ENCODE measurements at regions not wholly inside any gene's neighbourhood (a gene's known extent, or its start where the extent isn't known, plus 50 kb on each side); places are given as distances from the start of the nearest gene placed in this dataset.

DNA sequence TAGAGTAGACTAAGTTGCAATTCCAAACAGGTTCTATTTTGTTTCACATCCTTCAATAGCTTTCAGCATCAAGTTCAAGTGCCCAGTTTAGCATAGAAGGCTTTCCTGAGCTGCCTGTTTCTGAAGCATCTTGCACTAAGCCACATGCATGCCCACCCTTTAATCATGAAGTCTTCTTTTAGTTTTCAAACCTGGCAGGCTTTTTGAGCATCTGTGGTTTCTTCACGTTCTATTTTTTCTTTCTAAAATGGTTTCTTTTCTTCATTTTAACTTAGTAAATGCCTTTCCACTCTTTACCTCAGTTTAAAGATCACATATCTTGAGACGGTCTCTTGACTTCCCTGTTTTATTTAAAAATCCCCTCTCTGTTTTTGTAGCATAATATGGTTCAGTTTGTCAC lies 360.1 kb downstream of the MAN2A1 start:
- TF ChIP-seq, protein P1, sequence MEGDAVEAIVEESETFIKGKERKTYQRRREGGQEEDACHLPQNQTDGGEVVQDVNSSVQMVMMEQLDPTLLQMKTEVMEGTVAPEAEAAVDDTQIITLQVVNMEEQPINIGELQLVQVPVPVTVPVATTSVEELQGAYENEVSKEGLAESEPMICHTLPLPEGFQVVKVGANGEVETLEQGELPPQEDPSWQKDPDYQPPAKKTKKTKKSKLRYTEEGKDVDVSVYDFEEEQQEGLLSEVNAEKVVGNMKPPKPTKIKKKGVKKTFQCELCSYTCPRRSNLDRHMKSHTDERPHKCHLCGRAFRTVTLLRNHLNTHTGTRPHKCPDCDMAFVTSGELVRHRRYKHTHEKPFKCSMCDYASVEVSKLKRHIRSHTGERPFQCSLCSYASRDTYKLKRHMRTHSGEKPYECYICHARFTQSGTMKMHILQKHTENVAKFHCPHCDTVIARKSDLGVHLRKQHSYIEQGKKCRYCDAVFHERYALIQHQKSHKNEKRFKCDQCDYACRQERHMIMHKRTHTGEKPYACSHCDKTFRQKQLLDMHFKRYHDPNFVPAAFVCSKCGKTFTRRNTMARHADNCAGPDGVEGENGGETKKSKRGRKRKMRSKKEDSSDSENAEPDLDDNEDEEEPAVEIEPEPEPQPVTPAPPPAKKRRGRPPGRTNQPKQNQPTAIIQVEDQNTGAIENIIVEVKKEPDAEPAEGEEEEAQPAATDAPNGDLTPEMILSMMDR (IDR thresholded peaks at IDR 0.05; ENCODE audit: insufficient read depth, low read length, missing control alignments) = no peak
- CTCF ChIA-PET = interaction anchor here (0.5 to 1.5 kb wide), 2 partner anchors 447 to 624 kb away, joined by 3 read pairs; no protein-coding TSS in a partner anchor

DNA sequence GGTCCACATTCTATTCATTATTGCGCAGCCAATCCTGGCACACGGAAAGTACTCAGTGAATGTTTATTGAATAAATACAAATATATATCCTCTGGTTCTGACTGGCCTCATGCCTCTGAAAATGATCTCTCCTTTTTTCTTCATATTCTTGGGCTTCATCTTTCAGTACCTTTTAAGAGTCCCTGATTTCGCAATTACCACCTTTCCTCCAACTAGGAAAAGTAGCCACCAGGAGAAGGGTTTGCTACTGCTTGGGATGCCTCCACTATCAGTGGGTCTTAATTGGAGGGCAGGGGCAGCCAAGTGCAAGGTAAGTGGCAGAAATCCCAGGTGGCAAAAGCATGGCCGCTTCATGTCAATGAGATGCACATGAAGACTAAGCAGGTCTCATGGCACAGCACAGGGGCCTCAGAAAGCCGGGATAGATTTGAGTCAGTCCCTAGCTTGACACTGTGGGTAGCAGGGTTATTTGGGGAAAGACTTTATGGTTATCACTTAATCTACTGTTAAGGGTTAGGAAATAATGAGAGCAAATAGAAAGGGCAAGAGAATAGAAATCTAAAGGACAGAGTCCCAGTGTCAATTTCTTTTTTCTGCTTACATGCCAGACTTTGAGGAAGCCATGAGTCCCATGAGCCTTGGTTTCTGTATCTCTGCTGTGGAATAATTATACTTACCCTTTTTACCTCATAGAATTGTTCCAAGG lies 361.1 kb downstream of the MAN2A1 start:
- DNase-seq (ENCODE audit: low read depth, low spot score) = no peak
- ChIA-PET CTCF (no interaction called here), POLR2A (no interaction called here)
- H3K4me3 ChIP-seq (ENCODE audit: low read depth, low read length) = no peak overlapping the region
- TF ChIP-seq, protein P1 (IDR thresholded peaks at IDR 0.05; ENCODE audit: insufficient read depth, low read length, missing control alignments) = no peak

More for the DNA sequence above, 360.1 kb downstream of the MAN2A1 start:
- DNase-seq (ENCODE audit: low read depth, low spot score) = no peak
- POLR2A ChIA-PET = no interaction called here
- H3K4me3 ChIP-seq (ENCODE audit: low read depth, low read length) = no peak overlapping the region

DNA sequence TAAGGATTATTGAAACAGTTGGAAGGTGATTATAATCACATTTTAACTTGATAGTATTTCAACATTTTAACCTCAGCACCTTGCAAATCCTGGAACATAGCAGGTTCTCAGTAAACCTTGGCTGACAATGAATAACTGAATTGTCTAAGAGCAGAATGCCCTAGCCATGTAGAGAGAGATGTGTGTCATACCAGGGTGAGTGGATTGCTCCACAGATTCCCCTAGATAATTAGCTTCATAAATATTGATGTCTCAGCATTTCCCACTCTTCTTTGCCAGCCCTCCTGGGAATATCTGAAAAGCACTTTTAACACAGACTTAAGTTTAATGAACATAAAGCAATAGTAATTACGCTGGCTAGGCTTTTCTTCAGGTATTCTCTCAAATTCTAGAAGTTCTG lies 363.5 kb downstream of the MAN2A1 start:
- TF ChIP-seq, protein P1 (IDR thresholded peaks at IDR 0.05; ENCODE audit: insufficient read depth, low read length, missing control alignments) = no peak
- POLR2A ChIA-PET = no interaction called here
- no peak for DNase-seq (ENCODE audit: low read depth, low spot score)
- no peak overlapping the region for H3K4me3 ChIP-seq (ENCODE audit: low read depth, low read length)
- CTCF ChIA-PET = no interaction called here

DNA sequence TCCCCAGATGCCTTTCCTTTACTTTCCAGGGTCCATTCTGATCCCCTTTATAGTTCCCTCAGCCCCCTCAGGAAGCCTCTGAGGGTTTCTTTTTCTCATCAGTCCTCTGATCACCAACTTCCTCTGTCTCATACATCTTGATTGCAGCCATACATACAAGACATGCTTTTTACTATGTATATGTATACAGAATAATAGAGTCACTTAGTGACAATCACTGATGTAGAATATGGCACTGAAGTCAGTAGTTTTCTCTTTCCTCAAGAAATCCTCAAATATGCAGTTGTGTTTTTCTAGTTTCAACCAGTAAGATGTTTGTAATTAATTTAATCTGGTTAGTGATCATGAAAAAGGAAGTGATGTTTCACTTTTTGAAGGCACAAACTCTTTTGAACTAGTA lies 364.1 kb downstream of the MAN2A1 start:
- POLR2A ChIA-PET = no interaction called here
- no peak overlapping the region for H3K4me3 ChIP-seq (ENCODE audit: low read depth, low read length)
- TF ChIP-seq, protein P1 (IDR thresholded peaks at IDR 0.05; ENCODE audit: insufficient read depth, low read length, missing control alignments) = no peak
- no peak for DNase-seq (ENCODE audit: low read depth, low spot score)
- CTCF ChIA-PET = no interaction called here

DNA sequence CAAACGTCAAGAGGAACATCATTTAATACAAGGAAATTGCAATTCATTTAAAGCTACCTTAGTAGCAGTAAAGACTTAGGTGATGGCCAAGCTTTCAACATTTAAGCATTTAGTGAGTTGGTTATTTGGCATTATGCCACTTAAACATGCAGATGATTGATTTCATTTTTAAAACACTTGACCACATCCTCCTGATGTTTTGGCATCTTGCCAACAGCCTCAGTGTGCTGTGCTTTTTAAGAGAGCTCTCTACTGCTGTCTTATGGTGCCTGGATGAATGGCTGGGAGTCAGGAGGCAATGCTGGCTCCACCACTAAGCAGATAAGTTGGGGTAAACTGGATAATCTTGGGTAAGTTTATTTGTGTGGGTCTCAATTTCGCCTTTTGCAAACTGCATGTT lies 364.5 kb downstream of the MAN2A1 start:
- ChIA-PET POLR2A (no interaction called here), CTCF (no interaction called here)
- no peak for DNase-seq (ENCODE audit: low read depth, low spot score)
- TF ChIP-seq, protein P1 (IDR thresholded peaks at IDR 0.05; ENCODE audit: insufficient read depth, low read length, missing control alignments) = no peak
- H3K4me3 ChIP-seq (ENCODE audit: low read depth, low read length) = no peak overlapping the region

DNA sequence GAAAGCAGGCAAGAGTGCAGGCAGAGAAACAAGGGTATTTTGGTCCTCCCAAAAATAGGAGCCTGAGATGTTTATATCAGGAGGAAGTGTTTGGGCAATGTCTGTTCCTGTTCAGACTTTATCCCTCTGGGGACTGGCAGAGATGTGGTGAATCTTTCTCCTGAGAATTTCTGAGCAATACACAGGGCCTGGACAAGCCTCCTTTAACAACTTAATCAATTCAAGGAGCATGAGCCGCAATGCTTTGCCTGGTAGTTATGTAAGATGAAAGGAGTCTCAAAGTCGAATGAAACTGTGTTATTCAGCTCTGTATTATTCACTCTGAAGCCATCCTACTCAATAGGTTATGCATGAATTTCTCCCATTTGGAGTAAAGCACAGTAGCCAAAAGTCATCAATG lies 365.6 kb downstream of the MAN2A1 start:
- CTCF ChIA-PET = no interaction called here
- POLR2A ChIA-PET = no interaction called here

More for the DNA sequence above, 365.6 kb downstream of the MAN2A1 start:
- TF ChIP-seq, protein P1 (IDR thresholded peaks at IDR 0.05; ENCODE audit: insufficient read depth, low read length, missing control alignments) = no peak
- no peak overlapping the region for H3K4me3 ChIP-seq (ENCODE audit: low read depth, low read length)
- DNase-seq (ENCODE audit: low read depth, low spot score) = no peak

Measured in AG04449 (cell line).